HG02798 (cell line): ENCODE measurements at regions not wholly inside any gene's neighbourhood (a gene's known extent, or its start where the extent isn't known, plus 50 kb on each side); places are given as distances from the start of the nearest gene placed in this dataset.
"Not testable (repeated sequence)": the region's sequence is repeated elsewhere in the genome, so short reads cannot be mapped to it uniquely, and the experiment has no call there.

ENCODE experiments used
- ATAC-seq: cut with Tn5 transposase; IDR thresholded peaks from one replicate; pipeline ENCODE4 v1.9.1; 2021; ENCODE audit warnings: mild to moderate bottlenecking; ENCODE audit not compliant: unreplicated experiment, poor library complexity

GRCh38 chr4:81704461-81704860, 232.8 kb upstream of the RASGEF1B start:
- no peak for ATAC-seq

GRCh38 chr4:81700189-81700588, 228.5 kb upstream of the RASGEF1B start:
- ATAC-seq = no peak

- no peak for ATAC-seq
Observed at GRCh38 chr4:81698538-81699296, 227.0 kb upstream of the RASGEF1B start.

GRCh38 chr4:81694176-81694913, 222.6 kb upstream of the RASGEF1B start:
- ATAC-seq = no peak

GRCh38 chr4:81690871-81691270, 219.2 kb upstream of the RASGEF1B start:
- ATAC-seq = no peak

- no peak for ATAC-seq
Observed at GRCh38 chr4:81688085-81688484, 216.4 kb upstream of the RASGEF1B start.

GRCh38 chr4:81687471-81687870, 215.8 kb upstream of the RASGEF1B start:
- no peak for ATAC-seq

GRCh38 chr4:81685104-81685503, 213.4 kb upstream of the RASGEF1B start:
- no peak for ATAC-seq

- no peak for ATAC-seq
Observed at GRCh38 chr4:81684352-81684751, 212.6 kb upstream of the RASGEF1B start.

GRCh38 chr4:81682492-81682891, 210.8 kb upstream of the RASGEF1B start:
- ATAC-seq = no peak

- ATAC-seq = no peak
Observed at GRCh38 chr4:81679315-81679714, 207.6 kb upstream of the RASGEF1B start.

- ATAC-seq = no peak
Observed at GRCh38 chr4:81678801-81679200, 207.1 kb upstream of the RASGEF1B start.

GRCh38 chr4:81676537-81676936, 204.8 kb upstream of the RASGEF1B start:
- ATAC-seq = no peak

- no peak for ATAC-seq
Observed at GRCh38 chr4:81675791-81676393, 204.2 kb upstream of the RASGEF1B start.

- ATAC-seq = no peak
Observed at GRCh38 chr4:81673961-81674360, 202.3 kb upstream of the RASGEF1B start.

- ATAC-seq = not testable (repeated sequence)
Observed at GRCh38 chr4:81668328-81668727, 196.6 kb upstream of the RASGEF1B start.

- no peak for ATAC-seq
Observed at GRCh38 chr4:81667539-81667938, 195.8 kb upstream of the RASGEF1B start.

GRCh38 chr4:81666491-81666890, 194.8 kb upstream of the RASGEF1B start:
- ATAC-seq = no peak

GRCh38 chr4:81665649-81666048, 193.9 kb upstream of the RASGEF1B start:
- no peak for ATAC-seq

GRCh38 chr4:81665045-81665444, 193.3 kb upstream of the RASGEF1B start:
- ATAC-seq = no peak

GRCh38 chr4:81664079-81664478, 192.4 kb upstream of the RASGEF1B start:
- no peak for ATAC-seq
